Progenitor cell of endocrine pancreas (in vitro differentiated cells): ENCODE measurements at regions not wholly inside any gene's neighbourhood (a gene's known extent, or its start where the extent isn't known, plus 50 kb on each side); places are given as distances from the start of the nearest gene placed in this dataset.

Source experiments
- DNase-seq: peaks from one replicate; pipeline ENCODE4 v3.0.0; 2021; ENCODE audit warnings: low spot score; ENCODE audit not compliant: unreplicated experiment
- H3K27ac Mint-ChIP-seq: 2 replicates; pipeline ENCODE4 v1.8.0; 2021; ENCODE audit warnings: mild to moderate bottlenecking, moderate library complexity, mixed read lengths
- H3K27me3 Mint-ChIP-seq: 2 replicates; pipeline ENCODE4 v1.8.0; 2021; ENCODE audit warnings: mixed read lengths
- H3K36me3 Mint-ChIP-seq: 2 replicates; pipeline ENCODE4 v1.8.0; 2022; ENCODE audit warnings: mixed read lengths; ENCODE audit not compliant: insufficient read depth
- H3K4me1 Mint-ChIP-seq: 2 replicates; pipeline ENCODE4 v1.8.0; 2021; ENCODE audit warnings: low read depth, mixed read lengths
- H3K4me3 Mint-ChIP-seq: 2 replicates; pipeline ENCODE4 v1.8.0; 2021; ENCODE audit warnings: low read depth, mild to moderate bottlenecking, moderate library complexity, mixed read lengths
- H3K9me3 Mint-ChIP-seq: 2 replicates; pipeline ENCODE4 v1.8.0; 2021; ENCODE audit warnings: low read depth, mixed read lengths
- TF ChIP-seq, protein P1 (sequence below): fragments of 200-600 bp; sonication (generic); IDR thresholded peaks from one replicate; pipeline ENCODE4 v1.5.0; 2021; ENCODE audit warnings: antibody characterized with exemption, mild to moderate bottlenecking; ENCODE audit not compliant: unreplicated experiment

DNA sequence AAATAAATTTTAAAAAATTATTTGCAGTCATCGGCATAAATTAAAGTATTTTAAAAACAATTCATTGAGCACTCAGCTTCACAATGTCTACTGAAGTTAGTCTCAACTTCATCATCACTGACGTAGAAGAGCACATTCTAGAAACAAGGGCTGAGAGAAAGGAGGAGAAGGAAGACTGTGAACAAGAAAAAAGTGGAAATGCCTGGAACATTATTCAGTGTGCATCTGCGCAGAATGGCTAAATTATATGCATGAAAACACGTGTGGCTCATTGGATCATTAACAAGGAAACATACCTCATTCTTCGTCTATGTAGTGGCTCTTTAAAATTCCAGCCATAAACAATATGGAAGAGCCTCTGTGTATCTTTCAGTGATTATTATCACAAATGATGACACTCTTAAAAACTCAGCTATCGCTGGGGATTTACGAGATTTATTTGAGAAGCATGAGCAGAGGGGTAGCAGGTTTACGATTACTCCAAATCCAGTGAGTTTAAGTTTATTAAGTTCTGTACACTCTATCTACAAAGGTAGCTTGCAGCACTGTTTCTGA lies 404.2 kb upstream of the CDIN1 start:
- TF ChIP-seq, protein P1, sequence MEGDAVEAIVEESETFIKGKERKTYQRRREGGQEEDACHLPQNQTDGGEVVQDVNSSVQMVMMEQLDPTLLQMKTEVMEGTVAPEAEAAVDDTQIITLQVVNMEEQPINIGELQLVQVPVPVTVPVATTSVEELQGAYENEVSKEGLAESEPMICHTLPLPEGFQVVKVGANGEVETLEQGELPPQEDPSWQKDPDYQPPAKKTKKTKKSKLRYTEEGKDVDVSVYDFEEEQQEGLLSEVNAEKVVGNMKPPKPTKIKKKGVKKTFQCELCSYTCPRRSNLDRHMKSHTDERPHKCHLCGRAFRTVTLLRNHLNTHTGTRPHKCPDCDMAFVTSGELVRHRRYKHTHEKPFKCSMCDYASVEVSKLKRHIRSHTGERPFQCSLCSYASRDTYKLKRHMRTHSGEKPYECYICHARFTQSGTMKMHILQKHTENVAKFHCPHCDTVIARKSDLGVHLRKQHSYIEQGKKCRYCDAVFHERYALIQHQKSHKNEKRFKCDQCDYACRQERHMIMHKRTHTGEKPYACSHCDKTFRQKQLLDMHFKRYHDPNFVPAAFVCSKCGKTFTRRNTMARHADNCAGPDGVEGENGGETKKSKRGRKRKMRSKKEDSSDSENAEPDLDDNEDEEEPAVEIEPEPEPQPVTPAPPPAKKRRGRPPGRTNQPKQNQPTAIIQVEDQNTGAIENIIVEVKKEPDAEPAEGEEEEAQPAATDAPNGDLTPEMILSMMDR, result no peak
- H3K4me1 Mint-ChIP-seq, result peaks cover 41% of the 10 kb centered on the region
- DNase-seq, result no peak
- no peak overlapping the region for H3K4me3 Mint-ChIP-seq
- H3K36me3 Mint-ChIP-seq, result no peaks in the 10 kb centered on the region
- no peaks in the 10 kb centered on the region for H3K9me3 Mint-ChIP-seq
- H3K27ac Mint-ChIP-seq, result no peak overlapping the region
- no peaks in the 10 kb centered on the region for H3K27me3 Mint-ChIP-seq

DNA sequence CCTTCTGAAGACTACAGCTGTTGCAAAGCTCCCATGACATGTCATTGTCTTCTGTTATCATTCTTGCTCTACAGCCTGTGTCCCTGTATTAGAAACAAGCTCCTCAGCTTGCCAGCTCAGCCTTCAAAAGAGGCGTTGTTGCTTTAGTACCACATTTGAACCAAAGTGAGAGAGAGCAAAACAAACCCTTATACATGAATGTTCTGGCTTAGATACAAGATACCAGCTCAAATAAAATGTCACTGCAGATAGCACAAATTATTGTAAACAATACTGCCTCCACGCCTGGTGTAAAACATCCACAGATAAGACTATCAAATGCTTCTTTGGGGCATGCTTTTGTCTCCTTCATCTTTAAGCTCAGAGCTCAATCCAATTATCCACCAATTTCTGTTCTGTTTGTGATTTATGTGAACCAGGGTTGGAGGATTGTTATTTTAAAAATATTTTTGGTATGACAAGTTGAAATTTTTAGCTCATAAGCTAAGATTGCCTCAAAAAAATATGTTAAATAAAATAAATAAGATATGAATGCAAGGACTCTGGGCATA lies 403.6 kb upstream of the CDIN1 start:
- H3K36me3 Mint-ChIP-seq, result no peaks in the 10 kb centered on the region
- no peaks in the 10 kb centered on the region for H3K27me3 Mint-ChIP-seq
- H3K9me3 Mint-ChIP-seq, result no peaks in the 10 kb centered on the region
- H3K4me3 Mint-ChIP-seq, result no peak overlapping the region
- H3K4me1 Mint-ChIP-seq, result peaks cover 41% of the 10 kb centered on the region
- no peak overlapping the region for H3K27ac Mint-ChIP-seq
- DNase-seq, result no peak
- TF ChIP-seq, protein P1, result no peak

DNA sequence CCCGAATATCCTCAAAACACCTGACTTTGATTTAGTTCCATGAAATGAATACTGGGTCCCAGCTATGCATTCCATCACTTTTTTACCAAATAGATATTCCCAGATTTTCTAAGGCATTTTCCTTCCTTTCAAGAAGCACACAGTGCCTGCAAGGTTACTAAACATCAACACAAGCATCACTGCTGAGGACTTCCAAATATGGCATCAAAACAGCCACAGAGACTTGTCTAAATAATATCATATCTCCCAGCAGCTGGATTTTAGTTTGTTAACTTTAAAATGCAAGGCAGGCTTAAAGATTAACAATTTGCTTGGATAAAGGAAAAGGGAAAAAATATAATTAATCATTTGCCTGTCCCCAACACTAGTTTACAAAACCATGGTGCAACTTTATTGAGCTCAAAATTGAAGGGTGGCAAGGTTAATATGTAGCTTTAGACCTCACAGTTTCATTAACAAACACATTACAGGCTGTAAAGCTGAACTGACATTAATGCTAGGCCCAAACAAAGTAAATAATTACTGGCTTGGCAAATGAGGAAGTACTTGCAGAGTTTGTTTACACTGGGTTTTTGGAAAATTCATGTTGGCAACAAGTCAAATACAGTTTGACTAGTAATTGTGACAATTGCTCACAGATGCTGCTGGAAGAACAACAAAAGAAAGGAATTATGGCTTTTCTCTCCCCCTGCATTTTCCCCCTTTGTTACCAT lies 401.7 kb upstream of the CDIN1 start:
- Mint-ChIP-seq H3K4me3 (no peak overlapping the region), H3K36me3 (no peaks in the 10 kb centered on the region), H3K4me1 (peaks cover 41% of the 10 kb centered on the region), H3K27me3 (no peaks in the 10 kb centered on the region), H3K27ac (peak overlapping the region; percentile 88), H3K9me3 (no peaks in the 10 kb centered on the region)
- TF ChIP-seq, protein P1, result no peak
- no peak for DNase-seq

DNA sequence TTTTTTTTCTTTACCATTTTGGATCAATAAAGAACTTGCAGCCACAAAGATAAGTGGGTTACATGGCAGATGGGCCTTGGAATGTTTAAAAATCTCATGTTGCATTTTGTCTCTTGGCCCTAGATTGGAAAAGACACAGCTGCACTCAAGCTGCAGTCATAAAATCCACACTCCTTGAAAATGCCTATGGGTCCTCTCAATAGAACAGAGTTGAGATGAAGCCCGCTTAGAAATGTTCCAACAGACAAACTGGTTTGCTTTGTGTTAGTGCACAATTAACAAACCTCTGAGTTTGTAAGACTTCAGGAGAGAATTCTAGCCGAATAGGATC lies 401.2 kb upstream of the CDIN1 start:
- H3K27ac Mint-ChIP-seq, result peak overlapping the region; percentile 88
- no peaks in the 10 kb centered on the region for H3K36me3 Mint-ChIP-seq
- H3K27me3 Mint-ChIP-seq, result no peaks in the 10 kb centered on the region
- H3K4me1 Mint-ChIP-seq, result peaks cover 41% of the 10 kb centered on the region
- DNase-seq, result no peak
- H3K4me3 Mint-ChIP-seq, result no peak overlapping the region
- TF ChIP-seq, protein P1, result no peak
- H3K9me3 Mint-ChIP-seq, result no peaks in the 10 kb centered on the region

DNA sequence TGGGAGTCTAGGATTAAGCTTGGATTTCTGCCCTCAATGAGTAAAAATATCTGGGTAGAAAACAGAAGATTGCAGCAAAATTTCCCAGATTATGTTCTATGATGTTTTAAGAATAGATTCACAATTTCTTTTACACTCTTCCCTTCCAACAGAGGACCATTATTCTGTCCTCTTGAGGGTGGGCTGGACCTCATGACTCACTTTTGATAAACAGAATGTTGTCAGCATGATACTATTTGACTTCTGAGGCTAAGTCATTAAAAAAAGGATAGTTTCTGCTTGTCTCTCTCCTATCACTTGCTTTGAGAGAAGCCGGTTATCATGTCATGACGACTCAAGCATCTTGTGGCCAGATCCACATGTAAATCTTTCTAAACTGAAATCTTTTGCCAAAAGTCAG lies 396.2 kb upstream of the CDIN1 start:
- Mint-ChIP-seq H3K9me3 (peaks cover 6% of the 10 kb centered on the region), H3K36me3 (no peaks in the 10 kb centered on the region), H3K27ac (no peak overlapping the region), H3K27me3 (no peaks in the 10 kb centered on the region), H3K4me1 (peaks cover 10% of the 10 kb centered on the region), H3K4me3 (no peak overlapping the region)
- TF ChIP-seq, protein P1, result no peak
- DNase-seq, result no peak
